H54 (cell line): ENCODE measurements at regions not wholly inside any gene's neighbourhood (a gene's known extent, or its start where the extent isn't known, plus 50 kb on each side); places are given as distances from the start of the nearest gene placed in this dataset.

Experiments
- DNase-seq: peaks from one replicate; pipeline ENCODE4 v3.0.0; 2011; ENCODE audit warnings: low spot score, mixed read lengths; ENCODE audit not compliant: insufficient read length
- FAIRE-seq: peaks from 3 replicates; lab custom pipeline; 2011; peaks lifted over from hg19 to GRCh38; lab: Jason Lieb, UNC
- POLR2A ChIP-seq: IDR thresholded peaks from 2 replicates; pipeline ENCODE4 v1.6.1; 2011; ENCODE audit warnings: low read depth, mild to moderate bottlenecking, low read length

- no peak for TF ChIP-seq POLR2A
- FAIRE-seq (no peak), DNase-seq (no peak)
Measured at GRCh38 chr6:155687645-155688044, 232.0 kb upstream of the NOX3 start.

- no peak for TF ChIP-seq POLR2A
- FAIRE-seq (no peak), DNase-seq (no peak)
Measured at GRCh38 chr6:155684416-155685196, 229.0 kb upstream of the NOX3 start.

GRCh38 chr6:155678361-155678760 lies 222.7 kb upstream of the NOX3 start:
- DNase-seq (no peak), FAIRE-seq (no peak)
- no peak for TF ChIP-seq POLR2A

GRCh38 chr6:155676346-155676745 lies 220.7 kb upstream of the NOX3 start:
- TF ChIP-seq POLR2A: no peak
- DNase-seq: no peak
- FAIRE-seq: no peak

GRCh38 chr6:155670655-155671054 lies 215.0 kb upstream of the NOX3 start:
- TF ChIP-seq POLR2A: no peak
- DNase-seq: no peak
- no peak for FAIRE-seq

- no peak for TF ChIP-seq POLR2A
- DNase-seq (no peak), FAIRE-seq (no peak)
Measured at GRCh38 chr6:155660251-155660977, 204.8 kb upstream of the NOX3 start.

- DNase-seq (no peak), FAIRE-seq (no peak)
- no peak for TF ChIP-seq POLR2A
Measured at GRCh38 chr6:155656024-155656423, 200.4 kb upstream of the NOX3 start.

- DNase-seq (no peak), FAIRE-seq (no peak)
- TF ChIP-seq POLR2A: no peak
Measured at GRCh38 chr6:155654474-155654873, 198.8 kb upstream of the NOX3 start.

- FAIRE-seq (no peak), DNase-seq (no peak)
- TF ChIP-seq POLR2A: no peak
Measured at GRCh38 chr6:155648301-155648700, 192.7 kb upstream of the NOX3 start.

- no peak for TF ChIP-seq POLR2A
- FAIRE-seq (no peak), DNase-seq (no peak)
Measured at GRCh38 chr6:155647354-155647753, 191.7 kb upstream of the NOX3 start.

- TF ChIP-seq POLR2A: no peak
- FAIRE-seq (no peak), DNase-seq (no peak)
Measured at GRCh38 chr6:155646443-155646842, 190.8 kb upstream of the NOX3 start.

- DNase-seq: no peak
- FAIRE-seq: no peak
- no peak for TF ChIP-seq POLR2A
Measured at GRCh38 chr6:155645325-155645724, 189.7 kb upstream of the NOX3 start.

- no peak for TF ChIP-seq POLR2A
- DNase-seq: no peak
- FAIRE-seq: no peak
Measured at GRCh38 chr6:155641603-155642002, 186.0 kb upstream of the NOX3 start.

- DNase-seq (no peak), FAIRE-seq (no peak)
- no peak for TF ChIP-seq POLR2A
Measured at GRCh38 chr6:155638200-155638599, 182.6 kb upstream of the NOX3 start.

- no peak for TF ChIP-seq POLR2A
- FAIRE-seq (no peak), DNase-seq (no peak)
Measured at GRCh38 chr6:155635416-155635815, 179.8 kb upstream of the NOX3 start.
